Stomach (tissue), 8 donors: ENCODE measurements at regions not wholly inside any gene's neighbourhood (a gene's known extent, or its start where the extent isn't known, plus 50 kb on each side); places are given as distances from the start of the nearest gene placed in this dataset.

Experiments used
- DNase-seq, 2 donors: peaks; one replicate each; pipeline versions ENCODE4 v3.0.0 to v3.0.0-alpha.2; 2013 to 2019
- H3K27ac ChIP-seq, 5 donors: fragments of 200-600 bp in 4 of 5; sonication (generic) in 4 of 5; one replicate each; pipeline ENCODE4 v1.5.1; 2013 to 2019; ENCODE audit warnings: mild to moderate bottlenecking in 1 of 5, moderate library complexity in 1 of 5
- H3K27me3 ChIP-seq, 3 donors: fragments of 200-600 bp; sonication (generic); one replicate each; pipeline ENCODE4 v1.5.1; 2017 to 2019; ENCODE audit warnings: mixed run types in 1 of 3
- H3K36me3 ChIP-seq, 4 donors: fragments of 200-600 bp; sonication (generic); 1 replicate in 3 of 4; 2 replicates in 1 of 4; pipeline ENCODE4 v1.5.1; 2016 to 2019
- H3K4me1 ChIP-seq, 4 donors: fragments of 200-600 bp; sonication (generic); one replicate each; pipeline ENCODE4 v1.5.1; 2016 to 2019
- H3K4me3 ChIP-seq, 4 donors: fragments of 200-600 bp; sonication (generic) in 3 of 4; one replicate each; pipeline ENCODE4 v1.5.1; 2016 to 2019; ENCODE audit warnings: mild to moderate bottlenecking in 1 of 4
- H3K9me3 ChIP-seq, 4 donors: fragments of 200-600 bp; sonication (generic); one replicate each; pipeline ENCODE4 v1.5.1; 2016 to 2019
- CTCF ChIP-seq, 7 experiments: fragments of 450-650 bp in 4 of 7; fragments of 200-600 bp in 3 of 7; sonication (generic) in 3 of 7; IDR thresholded peaks; one replicate each; pipeline ENCODE4 v1.5.1; 2016 to 2019; ENCODE audit warnings: antibody characterized with exemption in 7 of 7, control low read depth in 2 of 7, mild to moderate bottlenecking in 1 of 7
- EP300 ChIP-seq: sonication (generic); formaldehyde crosslinking; IDR thresholded peaks from one replicate; pipeline ENCODE4 v1.6.1; 2017; ENCODE audit warnings: antibody characterized with exemption
- POLR2A ChIP-seq, 4 donors: fragments of 450-650 bp; IDR thresholded peaks; one replicate each; pipeline ENCODE4 v1.6.1; 2016; ENCODE audit warnings: antibody characterized with exemption in 4 of 4, control low read depth in 2 of 4, mild to moderate bottlenecking in 1 of 4, moderate library complexity in 1 of 4
- POLR2AphosphoS5 ChIP-seq, 3 donors: sonication (generic); formaldehyde crosslinking; IDR thresholded peaks; one replicate each; pipeline ENCODE4 v1.6.1; 2016; ENCODE audit warnings: antibody characterized with exemption in 3 of 3
- WGBS, 5 donors: extraction: QIAGEN DNeasy Blood & Tissue Kit in 3 of 5; methylation state at CpG; one replicate each; pipeline versions ENCODE4 v1.1.5 to v1.1.7; 2013 to 2018; 5-methylcytosine and 5-hydroxymethylcytosine counted together
- intact Hi-C: fragments of 100-400 bp; cut with DNase I; formaldehyde crosslinking; loops from one replicate; pipeline ENCODE4 v1.15.1; 2023; ENCODE audit warnings: low total_unique reads
- donor health status: healthy with polysubstance abuse.
- donor health status: Bipolar disorder and iron deficiency.
- donor health status: healthy.

GRCh38 chr19:29014857-29015436 lies 198.0 kb downstream of the UQCRFS1 start:
- H3K4me1 ChIP-seq, result no peaks in the 10 kb centered on the region
- no peaks in the 10 kb centered on the region for H3K36me3 ChIP-seq
- H3K27ac ChIP-seq, result no peak overlapping the region
- WGBS, 5 donors, result 70 to 84% (median 80%) methylated on average over 14 of the region's 14 CpGs
- no peaks in the 10 kb centered on the region for H3K9me3 ChIP-seq
- intact Hi-C loops, result no loop called here
- TF ChIP-seq POLR2A (IDR thresholded peaks at IDR 0.05), result no peak
- no peak for TF ChIP-seq EP300
- TF ChIP-seq POLR2AphosphoS5 (IDR thresholded peaks at IDR 0.05), result no peak
- TF ChIP-seq CTCF (IDR thresholded peaks at IDR 0.05), result no peak
- no peak for DNase-seq
- peaks cover 0 to 34% (median 0%) of the 10 kb centered on the region in 3 donors for H3K27me3 ChIP-seq
- H3K4me3 ChIP-seq, result no peak overlapping the region

GRCh38 chr19:29013988-29014387 lies 199.0 kb downstream of the UQCRFS1 start:
- H3K27ac ChIP-seq, result no peak overlapping the region
- H3K9me3 ChIP-seq, result no peaks in the 10 kb centered on the region
- intact Hi-C loops, result no loop called here
- peaks cover 0 to 24% (median 0%) of the 10 kb centered on the region in 3 donors for H3K27me3 ChIP-seq
- no peak overlapping the region for H3K4me3 ChIP-seq
- no peak for DNase-seq
- TF ChIP-seq EP300 (no peak), CTCF (IDR thresholded peaks at IDR 0.05) (no peak), POLR2A (IDR thresholded peaks at IDR 0.05) (no peak), POLR2AphosphoS5 (IDR thresholded peaks at IDR 0.05) (no peak)
- no peaks in the 10 kb centered on the region for H3K4me1 ChIP-seq
- H3K36me3 ChIP-seq, result no peaks in the 10 kb centered on the region
- 77 to 84% (median 79%) methylated on average over 15 of the region's 15 CpGs for WGBS, 5 donors

GRCh38 chr19:29013325-29013724 lies 199.6 kb downstream of the UQCRFS1 start:
- intact Hi-C loops, result no loop called here
- H3K36me3 ChIP-seq, result no peaks in the 10 kb centered on the region
- no peak overlapping the region for H3K4me3 ChIP-seq
- H3K9me3 ChIP-seq, result no peaks in the 10 kb centered on the region
- no peaks in the 10 kb centered on the region for H3K4me1 ChIP-seq
- DNase-seq, result no peak
- TF ChIP-seq EP300, result no peak
- TF ChIP-seq POLR2A (IDR thresholded peaks at IDR 0.05), result no peak
- no peak for TF ChIP-seq CTCF (IDR thresholded peaks at IDR 0.05)
- TF ChIP-seq POLR2AphosphoS5 (IDR thresholded peaks at IDR 0.05), result no peak
- H3K27ac ChIP-seq, result no peak overlapping the region
- peaks cover 0 to 18% (median 0%) of the 10 kb centered on the region in 3 donors for H3K27me3 ChIP-seq
- WGBS, 5 donors, result 64 to 71% (median 69%) methylated on average over 10 of the region's 10 CpGs

- no peak for TF ChIP-seq POLR2A (IDR thresholded peaks at IDR 0.05)
- TF ChIP-seq EP300, result no peak
- WGBS, 5 donors, result 69 to 77% (median 71%) methylated on average over 9 of the region's 9 CpGs
Observed at GRCh38 chr19:29012457-29012856, 200.5 kb downstream of the UQCRFS1 start.

GRCh38 chr19:29010276-29010675 lies 202.7 kb downstream of the UQCRFS1 start:
- Histone ChIP-seq H3K9me3 (no peaks in the 10 kb centered on the region), H3K27me3 (no peaks in the 10 kb centered on the region), H3K36me3 (no peaks in the 10 kb centered on the region), H3K4me3 (no peak overlapping the region), H3K4me1 (no peaks in the 10 kb centered on the region), H3K27ac (no peak overlapping the region)
- TF ChIP-seq POLR2A (IDR thresholded peaks at IDR 0.05), result no peak
- no peak for TF ChIP-seq POLR2AphosphoS5 (IDR thresholded peaks at IDR 0.05)
- WGBS, 5 donors, result 73 to 79% (median 78%) methylated on average over 8 of the region's 8 CpGs
- intact Hi-C loops, result no loop called here
- DNase-seq, result no peak

More at GRCh38 chr19:29012457-29012856, 200.5 kb downstream of the UQCRFS1 start:
- Histone ChIP-seq H3K27me3 (peaks cover 0 to 9% (median 0%) of the 10 kb centered on the region in 3 donors), H3K27ac (no peak overlapping the region), H3K4me1 (no peaks in the 10 kb centered on the region), H3K9me3 (no peaks in the 10 kb centered on the region), H3K36me3 (no peaks in the 10 kb centered on the region), H3K4me3 (no peak overlapping the region)
- intact Hi-C loops, result no loop called here
- no peak for DNase-seq
